T-helper 1 cell treated with Interleukin-12 subunit alpha and Interleukin-12 subunit beta and Interleukin-4 antibody, amounts not matched to agents 30 ng/mL and 1 ng/mL, for 36 hours (primary cell): ENCODE measurements at regions not wholly inside any gene's neighbourhood (a gene's known extent, or its start where the extent isn't known, plus 50 kb on each side); places are given as distances from the start of the nearest gene placed in this dataset.

Experiments
- intact Hi-C: fragments of 100-400 bp; cut with micrococcal nuclease; formaldehyde crosslinking; loops from one replicate; pipeline ENCODE4 v1.15.1; 2024

GRCh38 chr19:30151081-30151480, 209.0 kb downstream of the URI1 start:
- intact Hi-C loops: no loop called here

GRCh38 chr19:30152510-30153291, 210.7 kb downstream of the URI1 start:
- intact Hi-C loops: no loop called here

DNA sequence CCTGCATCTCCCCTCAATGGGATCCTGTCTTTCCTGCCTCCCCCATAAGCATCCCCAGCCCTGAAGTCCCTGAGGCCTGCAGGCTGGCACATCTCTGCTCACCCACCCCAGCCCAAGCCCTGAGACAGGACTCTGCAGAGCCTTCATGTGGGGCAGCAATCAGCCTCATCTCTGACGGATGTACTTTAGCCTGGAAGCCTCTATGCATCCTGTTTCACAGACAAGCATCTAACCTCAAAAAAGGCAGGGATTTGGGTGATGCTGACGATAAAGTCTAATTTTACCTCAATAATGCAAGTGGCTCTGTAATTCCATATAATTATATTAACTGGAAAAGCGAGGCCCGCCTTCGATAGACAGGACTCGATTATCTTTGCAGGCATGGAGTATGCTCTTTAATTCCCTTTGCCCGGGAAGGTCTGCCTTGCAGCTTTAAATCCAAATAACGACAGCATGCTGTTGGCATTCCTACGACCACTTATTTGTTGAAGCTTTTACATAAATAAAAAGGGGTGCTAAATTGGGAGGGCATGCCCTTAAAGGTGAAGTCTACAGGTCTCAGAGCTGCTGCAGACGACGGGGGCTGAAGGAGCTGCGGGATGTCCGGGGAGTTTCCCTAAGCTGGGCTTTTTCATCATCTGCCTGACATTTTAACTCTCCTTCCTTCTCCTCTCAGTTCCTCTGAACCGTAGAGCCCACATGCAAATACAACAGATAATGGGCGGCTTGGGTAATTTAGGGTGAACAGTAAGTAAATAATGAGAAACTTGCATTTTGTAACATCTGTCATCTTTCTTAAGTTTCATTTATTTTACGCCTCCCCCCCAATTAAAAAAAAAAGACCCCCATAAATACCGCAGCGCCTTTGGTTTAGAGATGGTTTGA, 211.5 kb downstream of the URI1 start:
- intact Hi-C loops: no loop called here

GRCh38 chr19:30154410-30154809, 212.4 kb downstream of the URI1 start:
- intact Hi-C loops: no loop called here

DNA sequence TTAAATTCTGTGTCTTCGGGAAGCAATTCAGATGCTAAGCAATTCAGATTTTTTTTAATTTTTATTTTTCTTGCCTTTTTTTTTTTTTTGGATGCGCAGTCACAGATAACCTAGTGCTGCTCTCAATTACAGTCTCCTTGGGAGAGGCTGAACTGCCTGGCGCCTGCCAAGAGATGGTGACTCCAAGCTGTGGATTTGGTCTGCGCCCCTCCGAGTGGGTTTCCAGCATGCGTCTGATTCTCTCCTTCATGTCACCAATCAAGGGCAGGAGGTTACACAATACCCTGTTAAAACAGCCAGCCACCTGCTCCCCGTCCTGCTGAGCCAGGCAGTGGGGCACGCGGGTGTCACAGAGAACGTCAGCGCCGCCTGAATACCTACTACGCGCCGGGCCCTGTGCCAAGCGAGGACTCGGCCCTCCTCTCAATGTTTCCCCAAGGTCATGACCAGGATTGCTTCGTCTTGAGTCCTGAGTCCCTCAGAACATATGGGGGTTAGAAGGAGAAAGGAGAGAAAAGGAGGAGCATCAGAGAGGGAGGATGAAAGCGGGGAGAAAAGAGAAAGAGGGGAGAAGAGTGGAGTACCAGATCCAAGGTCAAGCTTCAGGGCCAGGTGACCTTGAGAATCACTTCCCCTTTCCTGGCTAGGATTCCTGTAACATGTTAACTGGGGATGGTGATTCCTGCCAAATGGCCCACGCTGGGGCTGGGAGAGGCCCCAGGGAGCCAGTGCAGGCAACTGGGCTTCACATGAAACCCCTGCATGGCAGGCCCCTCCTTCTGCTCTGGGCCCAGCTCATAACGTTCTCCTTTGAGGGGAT, 213.6 kb downstream of the URI1 start:
- intact Hi-C loops: no loop called here

DNA sequence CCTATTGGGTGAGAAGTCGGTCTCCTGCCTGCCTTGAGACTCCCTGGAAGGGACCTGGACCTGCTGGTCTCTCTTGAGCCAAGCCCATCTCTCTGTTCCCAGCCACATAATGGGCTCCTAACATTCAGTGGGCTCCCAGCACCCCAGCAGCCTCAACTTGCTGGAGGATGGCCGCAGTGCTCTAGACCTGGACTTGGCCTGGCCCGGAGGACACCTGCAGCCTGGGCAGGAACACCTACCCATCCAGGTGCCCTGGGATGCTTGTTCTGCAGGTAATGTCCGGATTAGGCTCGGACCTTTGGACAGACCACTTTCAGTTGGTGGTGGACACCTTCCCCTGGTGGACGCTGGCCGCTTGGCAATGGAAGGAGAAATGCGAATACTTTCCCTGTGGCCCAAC, 214.6 kb downstream of the URI1 start:
- intact Hi-C loops: no loop called here

DNA sequence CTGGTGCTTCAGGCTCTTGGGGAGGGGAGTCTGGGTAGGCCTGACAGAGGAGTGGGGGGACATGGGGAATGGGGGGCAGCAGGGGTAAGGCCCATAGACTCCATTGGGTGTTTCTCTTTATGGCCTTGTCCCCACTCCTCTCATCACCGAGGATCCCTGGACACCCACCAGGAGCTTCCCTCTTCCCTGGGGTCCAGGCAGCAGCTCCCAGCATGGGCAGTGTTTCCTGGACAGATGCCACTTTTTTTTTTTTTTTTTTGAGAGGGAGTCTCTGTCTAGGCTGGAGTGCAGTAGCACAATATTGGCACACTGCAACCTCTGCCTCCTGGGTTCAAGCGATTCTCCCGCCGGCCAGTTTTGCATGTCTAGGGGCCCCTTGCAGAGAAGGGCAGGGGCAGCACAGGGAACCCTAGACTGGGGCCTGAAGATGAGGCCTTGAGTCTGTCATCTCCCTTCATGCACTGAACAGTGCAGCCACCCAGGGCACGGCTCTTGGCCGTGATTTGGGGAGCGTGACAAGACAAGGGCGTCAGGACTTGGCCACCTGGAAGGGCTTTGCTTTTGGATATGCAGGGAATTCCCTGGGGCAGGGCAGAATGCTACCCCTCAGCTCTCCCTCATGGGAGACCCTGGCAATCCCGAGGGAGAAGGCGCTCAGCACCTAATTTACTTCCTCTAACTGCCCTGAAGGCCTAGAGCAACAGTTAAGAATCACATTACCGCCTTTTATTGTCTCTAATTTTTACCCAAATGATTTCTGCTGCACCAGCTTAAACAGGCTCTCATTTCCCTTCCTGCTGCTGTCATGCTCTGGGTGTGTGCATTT, 213.9 kb upstream of the ZNF536 start:
- intact Hi-C loops: no loop called here

GRCh38 chr19:30158893-30159245, 213.3 kb upstream of the ZNF536 start:
- intact Hi-C loops: no loop called here

DNA sequence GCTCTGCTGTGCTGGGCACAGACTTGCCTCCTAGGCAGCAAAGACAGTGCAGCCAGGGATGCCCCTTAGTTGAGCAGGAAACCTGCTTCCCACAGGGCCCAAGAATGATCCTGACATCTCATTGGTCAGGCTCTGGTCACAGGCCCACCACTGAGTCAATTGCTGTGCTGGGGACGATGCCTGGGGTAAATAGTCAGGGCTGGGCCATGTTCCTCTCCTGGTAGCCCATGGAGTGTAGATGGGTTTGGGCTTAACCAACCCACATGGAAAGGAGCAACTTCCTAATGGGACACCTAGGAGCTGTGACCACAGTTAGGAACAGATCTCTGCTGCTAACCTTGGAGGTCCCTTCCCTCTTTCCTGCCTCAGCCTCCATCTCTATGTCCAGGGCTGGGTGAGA, 212.5 kb upstream of the ZNF536 start:
- intact Hi-C loops: no loop called here

GRCh38 chr19:30160426-30160825, 211.8 kb upstream of the ZNF536 start:
- intact Hi-C loops: no loop called here

GRCh38 chr19:30161021-30161655, 211.0 kb upstream of the ZNF536 start:
- intact Hi-C loops: no loop called here

DNA sequence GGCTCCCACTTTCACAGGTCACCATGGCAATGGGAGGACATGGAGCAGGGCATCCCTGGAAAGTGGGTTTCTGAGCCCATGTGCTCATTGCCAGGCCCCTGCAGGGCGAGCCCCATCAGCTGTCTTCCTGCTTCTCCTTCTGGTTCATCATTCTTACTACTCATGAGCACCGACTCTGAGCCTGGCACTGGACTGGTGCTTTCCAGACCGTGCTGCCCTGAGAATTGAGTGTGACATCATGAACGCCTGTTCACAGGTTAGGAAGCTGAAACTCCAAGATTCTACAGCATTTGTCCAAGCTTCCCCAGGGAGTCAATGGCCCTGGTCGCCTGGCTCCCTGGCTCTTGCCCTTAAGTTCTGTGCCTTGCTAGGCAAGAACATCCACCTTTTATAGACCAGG, 210.4 kb upstream of the ZNF536 start:
- intact Hi-C loops: no loop called here

DNA sequence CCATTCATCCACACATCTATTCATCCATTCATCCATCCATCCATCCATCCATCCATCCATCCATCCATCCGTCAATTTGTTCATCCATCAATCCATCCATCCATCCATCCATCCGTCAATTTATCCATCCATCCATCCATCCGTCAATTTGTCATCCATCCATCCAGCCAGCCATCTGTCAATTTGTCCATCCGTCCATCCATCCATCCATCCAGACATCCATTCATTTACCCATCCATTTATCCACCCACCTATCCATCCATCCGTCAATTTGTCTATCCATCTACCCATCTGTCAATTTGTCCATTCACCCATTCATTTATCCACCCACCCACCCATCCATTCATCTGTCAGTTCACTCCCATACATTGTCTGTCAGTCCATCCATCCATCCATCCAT, 209.5 kb upstream of the ZNF536 start:
- intact Hi-C loops: no loop called here

GRCh38 chr19:30163663-30164062, 208.5 kb upstream of the ZNF536 start:
- intact Hi-C loops: no loop called here

DNA sequence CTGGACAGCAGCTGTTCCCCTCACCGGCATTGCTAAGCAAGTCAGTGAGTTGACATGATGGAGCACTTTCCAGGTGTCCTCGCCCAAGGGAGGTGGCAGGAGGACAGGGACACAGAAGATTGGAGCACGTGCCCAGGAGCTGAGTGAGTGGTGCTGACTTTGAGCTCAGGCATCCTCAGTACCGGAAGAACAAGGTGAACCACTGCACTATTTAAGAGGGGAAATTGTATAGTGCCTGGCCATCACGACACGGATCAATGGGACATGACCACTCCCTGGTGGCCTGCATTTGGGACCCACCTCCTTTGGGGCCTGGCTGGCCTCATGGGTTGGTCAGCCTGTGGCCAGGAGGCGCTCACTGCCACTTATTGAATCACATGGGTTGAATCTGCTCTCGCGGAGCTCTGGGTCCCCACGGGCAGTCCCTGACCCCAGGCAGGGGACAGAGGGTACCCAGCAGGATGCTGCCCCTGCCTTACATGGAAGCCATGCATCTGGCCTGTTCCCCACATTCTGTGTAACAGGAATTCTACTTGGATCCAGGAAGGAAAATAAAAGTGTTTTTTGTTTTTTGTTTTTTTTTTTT, 206.9 kb upstream of the ZNF536 start:
- intact Hi-C loops: no loop called here

GRCh38 chr19:30167206-30167868, 204.8 kb upstream of the ZNF536 start:
- intact Hi-C loops: no loop called here

DNA sequence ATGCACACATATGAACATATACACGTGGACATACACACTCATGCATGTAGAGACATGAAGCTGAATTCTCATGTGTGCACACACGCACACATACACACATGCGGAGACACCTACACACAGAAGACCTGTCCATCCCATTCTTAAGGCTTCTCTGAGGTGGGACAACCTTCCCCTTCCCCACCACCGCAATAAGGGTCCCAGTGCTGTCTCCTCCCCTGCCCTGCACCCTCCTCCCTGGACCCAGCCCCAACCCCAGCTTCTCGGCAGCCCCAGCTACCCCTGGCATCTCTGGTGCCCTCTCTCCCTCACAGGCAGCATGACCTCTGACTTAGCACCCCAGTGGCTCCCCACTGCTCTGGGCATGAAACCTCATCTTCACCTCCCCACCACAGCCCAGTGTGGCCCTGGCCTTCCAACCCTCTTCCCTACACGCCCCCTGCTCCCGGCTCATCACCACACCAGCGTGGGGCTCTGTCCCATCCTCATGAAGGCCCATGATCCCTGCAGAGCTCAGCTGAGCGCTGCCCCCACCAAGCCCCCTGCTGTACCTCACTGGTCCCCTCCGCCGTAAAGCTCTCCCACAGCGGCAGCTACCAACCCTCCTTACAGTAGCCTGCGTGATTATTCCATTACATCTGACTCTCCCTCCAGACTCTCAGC, 204.1 kb upstream of the ZNF536 start:
- intact Hi-C loops: no loop called here

- intact Hi-C loops: no loop called here
These were observed 203.4 kb upstream of the ZNF536 start for GRCh38 chr19:30168760-30169159.
